Neural crest cell (in vitro differentiated cells): ENCODE measurements at regions not wholly inside any gene's neighbourhood (a gene's known extent, or its start where the extent isn't known, plus 50 kb on each side); places are given as distances from the start of the nearest gene placed in this dataset.

Experiments used
- DNase-seq: peaks from one replicate; pipeline ENCODE4 v3.0.0; 2021; ENCODE audit warnings: low read depth, mixed read lengths, low spot score
- H3K27ac Mint-ChIP-seq: one replicate; pipeline ENCODE4 v1.8.0; 2021; ENCODE audit warnings: mild to moderate bottlenecking, mixed read lengths; ENCODE audit not compliant: unreplicated experiment
- H3K27me3 Mint-ChIP-seq: 2 replicates; pipeline ENCODE4 v1.8.0; 2021; ENCODE audit warnings: low read depth, mild to moderate bottlenecking, mixed read lengths
- H3K36me3 Mint-ChIP-seq: 2 replicates; pipeline ENCODE4 v1.8.0; 2021; ENCODE audit warnings: low read depth, mild to moderate bottlenecking, mixed read lengths
- H3K4me1 Mint-ChIP-seq: 2 replicates; pipeline ENCODE4 v1.8.0; 2021; ENCODE audit warnings: mixed read lengths
- H3K4me3 Mint-ChIP-seq: one replicate; pipeline ENCODE4 v1.8.0; 2021; ENCODE audit warnings: mild to moderate bottlenecking, mixed read lengths
- H3K9me3 Mint-ChIP-seq: 2 replicates; pipeline ENCODE4 v1.8.0; 2021; ENCODE audit warnings: mixed read lengths
- CTCF ChIP-seq: fragments of 200-600 bp; sonication (generic); conservative IDR thresholded peaks from 2 replicates; pipeline ENCODE4 v1.5.0; 2021; ENCODE audit warnings: antibody characterized with exemption, mild to moderate bottlenecking

- no peaks in the 10 kb centered on the region for H3K4me1 Mint-ChIP-seq
- H3K36me3 Mint-ChIP-seq = peaks cover 15% of the 10 kb centered on the region
- peaks cover 25% of the 10 kb centered on the region for H3K9me3 Mint-ChIP-seq
- no peak overlapping the region for H3K27ac Mint-ChIP-seq
- TF ChIP-seq CTCF = no peak
- H3K4me3 Mint-ChIP-seq = no peak overlapping the region
- H3K27me3 Mint-ChIP-seq = no peaks in the 10 kb centered on the region
- DNase-seq = no peak
Observed at GRCh38 chr5:105413406-105413990, 1850.9 kb upstream of the NUDT12 start.

- no peaks in the 10 kb centered on the region for H3K4me1 Mint-ChIP-seq
- H3K9me3 Mint-ChIP-seq = no peaks in the 10 kb centered on the region
- no peak overlapping the region for H3K27ac Mint-ChIP-seq
- H3K27me3 Mint-ChIP-seq = no peaks in the 10 kb centered on the region
- no peaks in the 10 kb centered on the region for H3K36me3 Mint-ChIP-seq
- no peak overlapping the region for H3K4me3 Mint-ChIP-seq
- no peak for DNase-seq
- TF ChIP-seq CTCF = no peak
Observed at GRCh38 chr5:105409695-105410094, 1847.1 kb upstream of the NUDT12 start.

- no peak overlapping the region for H3K27ac Mint-ChIP-seq
- H3K36me3 Mint-ChIP-seq = no peaks in the 10 kb centered on the region
- no peaks in the 10 kb centered on the region for H3K9me3 Mint-ChIP-seq
- TF ChIP-seq CTCF = no peak
- H3K27me3 Mint-ChIP-seq = no peaks in the 10 kb centered on the region
- no peak for DNase-seq
- H3K4me1 Mint-ChIP-seq = no peaks in the 10 kb centered on the region
- H3K4me3 Mint-ChIP-seq = no peak overlapping the region
Observed at GRCh38 chr5:105407200-105407599, 1844.6 kb upstream of the NUDT12 start.

- TF ChIP-seq CTCF = no peak
- H3K36me3 Mint-ChIP-seq = no peaks in the 10 kb centered on the region
- no peaks in the 10 kb centered on the region for H3K4me1 Mint-ChIP-seq
- no peak for DNase-seq
- H3K4me3 Mint-ChIP-seq = no peak overlapping the region
- H3K27me3 Mint-ChIP-seq = no peaks in the 10 kb centered on the region
- H3K9me3 Mint-ChIP-seq = peaks cover 4% of the 10 kb centered on the region
- no peak overlapping the region for H3K27ac Mint-ChIP-seq
Observed at GRCh38 chr5:105397749-105398148, 1835.2 kb upstream of the NUDT12 start.

- peaks cover 6% of the 10 kb centered on the region for H3K9me3 Mint-ChIP-seq
- no peak for TF ChIP-seq CTCF
- no peak overlapping the region for H3K27ac Mint-ChIP-seq
- H3K4me1 Mint-ChIP-seq = no peaks in the 10 kb centered on the region
- no peaks in the 10 kb centered on the region for H3K36me3 Mint-ChIP-seq
- no peak overlapping the region for H3K4me3 Mint-ChIP-seq
- no peak for DNase-seq
- no peaks in the 10 kb centered on the region for H3K27me3 Mint-ChIP-seq
Observed at GRCh38 chr5:105392710-105393149, 1830.1 kb upstream of the NUDT12 start.
